NCI-H1694 treated with DMSO at 0.1 percent for 48 hours (cell line): ENCODE measurements at regions not wholly inside any gene's neighbourhood (a gene's known extent, or its start where the extent isn't known, plus 50 kb on each side); places are given as distances from the start of the nearest gene placed in this dataset.

ENCODE experiments used
- DNase-seq: peaks from one replicate; lab custom pipeline; 2025; lab: John Stamatoyannopoulos, UW

DNA sequence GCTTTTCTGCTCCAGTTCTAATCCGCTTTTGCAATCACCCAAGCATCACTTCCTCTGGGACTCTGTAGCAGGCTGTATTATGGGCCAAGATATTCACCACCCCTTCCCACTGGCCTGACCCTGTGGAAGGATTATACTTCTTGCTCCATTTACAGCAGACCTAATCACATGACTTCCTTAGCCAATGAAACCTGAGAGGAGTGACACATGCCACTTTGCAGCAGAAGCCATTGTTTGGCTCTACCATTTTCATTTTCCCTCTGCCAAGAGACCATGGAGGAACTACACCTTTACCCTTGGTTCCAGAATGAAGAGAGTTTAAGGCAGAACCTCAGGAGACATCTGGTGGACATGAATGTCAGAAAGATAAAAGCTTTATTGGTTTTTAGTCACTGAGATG lies 134.9 kb upstream of the HSD17B12 start:
- no peak for DNase-seq

GRCh38 chr11:43546561-43547429 lies 133.7 kb upstream of the HSD17B12 start:
- DNase-seq = no peak

- DNase-seq = no peak
Measured at GRCh38 chr11:43547430-43547831, 133.1 kb upstream of the HSD17B12 start.

GRCh38 chr11:43547889-43548381 lies 132.6 kb upstream of the HSD17B12 start:
- no peak for DNase-seq

DNA sequence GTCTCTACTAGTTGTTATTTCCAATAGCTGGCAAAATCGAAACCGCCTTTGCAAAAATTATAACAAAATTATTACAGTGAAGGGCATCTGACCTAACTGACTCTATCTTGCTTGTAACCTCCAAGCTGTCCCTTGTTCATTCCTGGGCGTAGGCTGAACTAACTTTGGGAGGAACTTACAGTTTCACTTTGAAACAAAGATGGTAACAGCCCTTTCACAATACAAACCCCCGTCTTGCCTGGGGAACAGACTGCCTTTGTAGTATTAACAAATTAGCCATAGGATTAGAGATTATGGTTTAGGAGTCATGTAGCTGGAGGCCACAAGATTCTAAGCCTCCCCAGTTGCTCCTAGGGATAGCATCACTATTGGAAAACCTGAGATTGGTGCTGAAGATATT lies 131.6 kb upstream of the HSD17B12 start:
- DNase-seq = no peak

DNA sequence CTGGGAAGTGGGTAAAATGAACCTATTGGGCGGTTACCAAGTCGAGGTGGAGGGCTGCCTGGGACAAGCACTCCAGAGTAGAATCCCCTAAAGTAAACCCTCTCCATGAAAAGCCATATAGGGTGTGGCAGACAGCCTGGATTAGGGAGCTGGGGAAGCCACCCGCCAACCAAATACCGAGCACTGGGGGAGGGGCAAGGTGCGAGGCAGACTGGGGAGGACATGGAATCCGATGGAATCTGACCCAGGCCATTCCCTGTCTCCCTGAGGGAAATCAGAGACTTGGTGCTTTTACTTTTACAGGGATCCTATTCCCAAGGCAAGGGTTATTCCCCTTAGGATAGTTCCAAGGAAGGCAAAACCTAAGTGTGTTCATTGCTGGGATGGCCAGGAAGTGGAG lies 130.9 kb upstream of the HSD17B12 start:
- DNase-seq = no peak

GRCh38 chr11:43550714-43551113 lies 129.8 kb upstream of the HSD17B12 start:
- DNase-seq = no peak

DNA sequence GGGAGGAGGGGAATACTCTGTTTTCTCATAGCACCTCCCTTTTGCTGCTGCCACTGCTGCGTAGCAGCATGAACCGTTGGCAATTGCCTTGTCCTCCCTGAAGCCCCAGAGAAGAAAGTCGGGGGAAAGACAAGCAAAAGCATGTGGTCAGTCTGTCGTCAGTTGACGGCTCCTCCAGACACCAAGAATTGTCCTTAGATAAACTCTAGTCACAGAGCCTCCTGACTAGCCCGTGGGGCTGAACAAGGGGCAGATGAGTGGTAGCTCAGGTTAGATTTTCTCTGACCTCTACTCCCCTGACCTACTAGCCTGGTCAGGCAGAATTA lies 126.4 kb upstream of the HSD17B12 start:
- no peak for DNase-seq

DNA sequence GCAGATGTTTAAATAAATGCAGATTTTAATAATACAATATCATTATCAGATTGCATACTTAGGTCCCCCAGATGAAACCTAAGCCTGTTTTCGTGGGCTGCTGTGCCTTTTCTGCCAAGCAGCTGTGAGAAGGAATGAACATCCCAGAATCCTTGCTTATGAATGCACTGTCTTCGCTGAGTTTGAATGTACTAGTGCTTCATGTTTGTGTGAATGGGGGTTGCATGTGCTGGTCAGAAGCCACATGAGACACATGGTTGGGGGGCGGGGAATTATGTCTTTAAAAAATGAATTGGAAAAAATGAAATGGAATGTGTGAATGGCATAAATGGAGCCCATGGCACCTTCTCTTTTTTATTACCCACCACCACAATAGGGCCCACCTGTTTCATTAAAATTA lies 125.4 kb upstream of the HSD17B12 start:
- DNase-seq = no peak

- DNase-seq = no peak
Measured at GRCh38 chr11:43555816-43556611, 124.5 kb upstream of the HSD17B12 start.

DNA sequence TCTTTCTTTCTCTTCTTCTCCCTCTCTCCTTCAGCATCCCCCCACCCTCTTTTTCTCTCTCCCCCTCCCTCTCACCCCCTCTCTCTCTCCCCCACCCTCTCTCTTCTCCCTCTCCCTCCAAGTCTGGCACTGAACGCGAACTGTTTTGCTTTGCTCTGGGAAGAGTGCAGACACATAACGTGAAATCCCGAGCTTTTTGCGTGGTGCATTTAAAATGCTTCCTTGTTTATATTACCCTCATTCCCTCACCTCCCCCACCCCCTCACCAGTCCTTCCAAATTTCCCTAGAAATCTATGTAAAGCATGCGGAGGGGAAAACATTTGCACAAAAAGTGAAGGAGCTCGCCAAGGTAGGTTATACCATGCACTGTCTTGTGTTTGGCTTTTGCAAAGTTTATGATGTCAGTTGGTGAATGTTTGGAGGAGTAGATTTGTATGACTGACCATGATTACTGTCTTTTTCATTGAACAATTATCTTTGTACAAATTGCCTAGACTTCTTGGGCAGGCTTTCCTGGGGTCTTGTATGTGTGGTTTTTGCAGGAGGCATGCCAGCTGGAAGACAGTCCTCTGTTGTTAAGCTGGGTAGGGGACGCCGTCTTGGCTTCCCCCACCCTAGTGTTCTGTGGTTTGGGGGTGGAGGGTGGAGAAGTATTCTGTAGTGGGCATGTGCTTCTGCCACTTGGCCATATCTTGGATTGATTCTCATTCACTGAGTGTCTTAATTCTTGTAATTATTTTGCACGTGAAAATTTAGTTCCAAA lies 123.7 kb upstream of the HSD17B12 start:
- no peak for DNase-seq

GRCh38 chr11:43557553-43558110 lies 122.9 kb upstream of the HSD17B12 start:
- no peak for DNase-seq

GRCh38 chr11:43558146-43558545 lies 122.4 kb upstream of the HSD17B12 start:
- DNase-seq = no peak

- no peak for DNase-seq
Measured at GRCh38 chr11:43558556-43559127, 121.9 kb upstream of the HSD17B12 start.

- no peak for DNase-seq
Measured at GRCh38 chr11:43561832-43562231, 118.7 kb upstream of the HSD17B12 start.

DNA sequence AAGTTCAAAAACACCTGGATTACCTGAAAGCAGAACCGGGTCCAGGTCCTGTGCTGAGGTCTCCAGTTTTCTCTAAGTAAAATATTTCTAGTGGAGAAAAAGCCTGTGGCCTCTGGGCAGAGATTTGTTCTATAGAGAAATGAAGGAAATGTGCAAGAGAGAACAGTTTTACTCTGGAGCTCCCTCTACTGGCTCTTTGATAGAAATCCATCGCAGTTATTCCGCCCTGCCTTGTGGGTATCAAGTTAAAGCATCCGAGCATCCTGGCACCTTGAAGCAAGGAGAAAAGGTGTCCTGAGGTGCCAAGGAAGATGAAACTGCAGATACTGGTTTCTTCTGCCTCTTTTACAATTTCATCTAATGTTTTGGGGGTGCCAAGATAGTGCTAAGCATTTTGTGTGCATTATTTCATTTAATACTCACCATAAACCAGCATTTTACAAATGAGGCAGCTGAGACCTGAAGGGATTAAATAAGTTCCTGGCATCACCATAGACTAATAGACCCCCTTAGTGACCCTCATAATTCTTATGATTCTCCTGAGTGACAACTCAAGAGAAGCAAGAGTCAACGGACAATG lies 113.1 kb upstream of the HSD17B12 start:
- DNase-seq = peak; percentile 51

- DNase-seq = peak; percentile 35
Measured at GRCh38 chr11:43573233-43573632, 107.3 kb upstream of the HSD17B12 start.

DNA sequence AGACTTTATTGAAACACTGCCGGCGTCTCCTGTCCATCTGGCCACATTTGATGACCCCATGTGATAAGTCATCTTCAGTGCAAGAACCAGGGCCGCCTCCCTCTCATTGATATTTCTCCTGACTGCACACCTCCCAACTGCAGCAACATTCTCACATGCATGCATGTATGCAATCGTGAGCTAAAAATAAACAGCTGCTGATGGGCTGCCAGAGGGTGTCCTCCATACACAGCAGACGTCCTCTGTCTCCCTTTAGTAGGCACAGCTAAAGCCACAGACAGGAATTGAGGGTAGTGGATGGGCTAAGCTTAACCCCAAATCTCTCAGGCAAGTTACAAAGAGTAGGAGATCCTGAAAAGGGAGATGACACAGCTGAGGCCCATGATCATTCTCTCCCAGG lies 106.7 kb upstream of the HSD17B12 start:
- no peak for DNase-seq

DNA sequence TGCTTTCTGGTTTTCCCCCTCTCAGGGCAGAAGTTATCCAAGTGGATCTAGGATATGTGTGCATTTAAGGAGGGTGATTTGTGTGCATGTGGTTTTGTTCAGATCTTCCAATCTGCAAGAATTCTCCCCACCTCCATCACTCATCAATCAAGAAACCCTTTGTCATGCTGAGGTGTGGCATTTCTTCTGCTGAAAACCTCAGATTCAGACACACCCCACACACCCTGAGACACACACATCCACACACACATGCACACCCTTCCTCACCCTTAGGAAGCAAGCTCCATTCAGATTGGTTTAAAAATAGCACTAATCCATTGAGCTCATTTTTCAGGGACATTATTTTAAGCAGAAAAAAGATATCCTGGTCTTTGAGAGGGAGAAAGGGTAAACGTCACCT lies 106.1 kb upstream of the HSD17B12 start:
- DNase-seq = no peak

- DNase-seq = peak; percentile 17
Measured at GRCh38 chr11:43574949-43575912, 105.3 kb upstream of the HSD17B12 start.
